Hepatocyte (in vitro differentiated cells): ENCODE measurements at regions not wholly inside any gene's neighbourhood (a gene's known extent, or its start where the extent isn't known, plus 50 kb on each side); places are given as distances from the start of the nearest gene placed in this dataset.

Experiments used
- DNase-seq: peaks from one replicate; pipeline ENCODE4 v3.0.0-alpha.2; 2016; ENCODE audit warnings: low spot score
- H2AFZ ChIP-seq: fragments of 200-600 bp; sonication (generic); 2 replicates; pipeline ENCODE4 v1.6.0; 2016; ENCODE audit warnings: antibody characterized with exemption, mild to moderate bottlenecking
- H3K27ac ChIP-seq: fragments of 200-600 bp; sonication (generic); 2 replicates; pipeline ENCODE4 v1.5.1; 2016; ENCODE audit warnings: mild to moderate bottlenecking
- H3K27me3 ChIP-seq: fragments of 200-600 bp; sonication (generic); 2 replicates; pipeline ENCODE4 v1.6.1; 2016
- H3K36me3 ChIP-seq: fragments of 200-600 bp; sonication (generic); replicated peaks from 2 replicates; pipeline ENCODE4 v1.5.1; 2016; ENCODE audit warnings: low read depth; ENCODE audit not compliant: insufficient read depth
- H3K4me1 ChIP-seq: fragments of 200-600 bp; sonication (generic); 2 replicates; pipeline ENCODE4 v1.5.1; 2016; ENCODE audit warnings: mild to moderate bottlenecking, moderate library complexity; ENCODE audit not compliant: insufficient read depth
- H3K4me2 ChIP-seq: fragments of 200-600 bp; sonication (generic); 2 replicates; pipeline ENCODE4 v1.6.0; 2016
- H3K4me3 ChIP-seq: fragments of 200-600 bp; sonication (generic); 2 replicates; pipeline ENCODE4 v1.5.1; 2016; ENCODE audit warnings: mild to moderate bottlenecking
- H3K79me2 ChIP-seq: fragments of 200-600 bp; sonication (generic); 2 replicates; pipeline ENCODE4 v1.6.0; 2017; ENCODE audit warnings: mild to moderate bottlenecking
- H3K9me2 ChIP-seq: fragments of 200-600 bp; sonication (generic); replicated peaks from 2 replicates; pipeline ENCODE4 v1.6.0; 2017; ENCODE audit warnings: mild to moderate bottlenecking; ENCODE audit not compliant: insufficient read depth
- H3K9me3 ChIP-seq: fragments of 200-600 bp; sonication (generic); 2 replicates; pipeline ENCODE4 v1.5.1; 2016; ENCODE audit warnings: low read depth, mild to moderate bottlenecking
- H4K20me1 ChIP-seq: fragments of 200-600 bp; sonication (generic); 2 replicates; pipeline ENCODE4 v1.6.0; 2016; ENCODE audit warnings: mild to moderate bottlenecking; ENCODE audit not compliant: insufficient read depth, poor library complexity, severe bottlenecking
- CTCF ChIP-seq: fragments of 200-600 bp; sonication (generic); IDR thresholded peaks from 2 replicates; pipeline ENCODE4 v1.5.1; 2016; ENCODE audit warnings: antibody characterized with exemption, mild to moderate bottlenecking; ENCODE audit not compliant: poor library complexity
- EZH2 ChIP-seq: fragments of 200-600 bp; sonication (generic); IDR thresholded peaks from 2 replicates; pipeline ENCODE4 v1.6.1; 2016; ENCODE audit warnings: antibody characterized with exemption, mild to moderate bottlenecking, borderline replicate concordance
- EZH2phosphoT487 ChIP-seq: fragments of 200-600 bp; sonication (generic); IDR thresholded peaks from one replicate; pipeline ENCODE4 v1.6.1; 2018; ENCODE audit warnings: antibody characterized with exemption, mild to moderate bottlenecking, low read depth, moderate library complexity; ENCODE audit not compliant: unreplicated experiment, severe bottlenecking
- WGBS: methylation state at CpG from one replicate; pipeline ENCODE4 v1.1.6; 2016; ENCODE audit warnings: low lambda C conversion rate; ENCODE audit errors: missing lambda C conversion rate; 5-methylcytosine and 5-hydroxymethylcytosine counted together

- Histone ChIP-seq H2AFZ (no peak overlapping the region), H3K27me3 (no peaks in the 10 kb centered on the region), H3K27ac (no peak overlapping the region), H3K4me3 (no peak overlapping the region), H3K79me2 (no peaks in the 10 kb centered on the region), H3K36me3 (no peaks in the 10 kb centered on the region), H4K20me1 (no peaks in the 10 kb centered on the region), H3K9me2 (no peaks in the 10 kb centered on the region), H3K9me3 (no peaks in the 10 kb centered on the region), H3K4me1 (no peaks in the 10 kb centered on the region), H3K4me2 (no peak overlapping the region)
- WGBS, result 71% methylated on average over 4 of the region's 4 CpGs
- TF ChIP-seq EZH2, result no peak
- no peak for DNase-seq
Observed at GRCh38 chr4:11597506-11597905, 168.8 kb upstream of the HS3ST1 start.

GRCh38 chr4:11596989-11597388 is 168.3 kb upstream of the HS3ST1 start:
- Histone ChIP-seq H3K9me2 (no peaks in the 10 kb centered on the region), H3K9me3 (no peaks in the 10 kb centered on the region), H4K20me1 (no peaks in the 10 kb centered on the region), H3K27me3 (no peaks in the 10 kb centered on the region), H3K4me1 (no peaks in the 10 kb centered on the region), H3K27ac (no peak overlapping the region), H2AFZ (no peak overlapping the region), H3K4me3 (no peak overlapping the region), H3K4me2 (no peak overlapping the region), H3K36me3 (no peaks in the 10 kb centered on the region), H3K79me2 (no peaks in the 10 kb centered on the region)
- WGBS, result 64% methylated on average over 2 of the region's 2 CpGs
- no peak for DNase-seq
- TF ChIP-seq CTCF (no peak), EZH2phosphoT487 (no peak), EZH2 (no peak)

- 87% methylated on average over 7 of the region's 7 CpGs for WGBS
- Histone ChIP-seq H4K20me1 (no peaks in the 10 kb centered on the region), H3K4me1 (no peaks in the 10 kb centered on the region), H3K9me2 (no peaks in the 10 kb centered on the region), H3K4me2 (no peak overlapping the region), H3K79me2 (no peaks in the 10 kb centered on the region), H3K27me3 (no peaks in the 10 kb centered on the region), H3K36me3 (no peaks in the 10 kb centered on the region), H3K27ac (no peak overlapping the region), H3K4me3 (no peak overlapping the region), H3K9me3 (no peaks in the 10 kb centered on the region), H2AFZ (no peak overlapping the region)
- DNase-seq, result no peak
- TF ChIP-seq EZH2phosphoT487, result no peak
- no peak for TF ChIP-seq CTCF
- no peak for TF ChIP-seq EZH2
Observed at GRCh38 chr4:11593576-11594116, 165.0 kb upstream of the HS3ST1 start.

- H3K27ac ChIP-seq, result no peak overlapping the region
- no peak overlapping the region for H3K4me3 ChIP-seq
Observed at GRCh38 chr4:11592276-11592675, 163.6 kb upstream of the HS3ST1 start.

More at GRCh38 chr4:11592276-11592675, 163.6 kb upstream of the HS3ST1 start:
- H3K9me2 ChIP-seq, result no peaks in the 10 kb centered on the region
- H3K36me3 ChIP-seq, result no peaks in the 10 kb centered on the region
- DNase-seq, result no peak
- H3K4me2 ChIP-seq, result no peak overlapping the region
- no peaks in the 10 kb centered on the region for H3K27me3 ChIP-seq
- no peak overlapping the region for H2AFZ ChIP-seq
- no peaks in the 10 kb centered on the region for H3K79me2 ChIP-seq
- no peaks in the 10 kb centered on the region for H3K9me3 ChIP-seq
- TF ChIP-seq CTCF (no peak), EZH2 (no peak), EZH2phosphoT487 (no peak)
- H4K20me1 ChIP-seq, result no peaks in the 10 kb centered on the region
- 94% methylated on average over 4 of the region's 4 CpGs for WGBS
- H3K4me1 ChIP-seq, result no peaks in the 10 kb centered on the region
